ENCODE measurements at regions not wholly inside any gene's neighbourhood (a gene's known extent, or its start where the extent isn't known, plus 50 kb on each side); places are given as distances from the start of the nearest gene placed in this dataset.

- TF ChIP-seq, protein P1, sequence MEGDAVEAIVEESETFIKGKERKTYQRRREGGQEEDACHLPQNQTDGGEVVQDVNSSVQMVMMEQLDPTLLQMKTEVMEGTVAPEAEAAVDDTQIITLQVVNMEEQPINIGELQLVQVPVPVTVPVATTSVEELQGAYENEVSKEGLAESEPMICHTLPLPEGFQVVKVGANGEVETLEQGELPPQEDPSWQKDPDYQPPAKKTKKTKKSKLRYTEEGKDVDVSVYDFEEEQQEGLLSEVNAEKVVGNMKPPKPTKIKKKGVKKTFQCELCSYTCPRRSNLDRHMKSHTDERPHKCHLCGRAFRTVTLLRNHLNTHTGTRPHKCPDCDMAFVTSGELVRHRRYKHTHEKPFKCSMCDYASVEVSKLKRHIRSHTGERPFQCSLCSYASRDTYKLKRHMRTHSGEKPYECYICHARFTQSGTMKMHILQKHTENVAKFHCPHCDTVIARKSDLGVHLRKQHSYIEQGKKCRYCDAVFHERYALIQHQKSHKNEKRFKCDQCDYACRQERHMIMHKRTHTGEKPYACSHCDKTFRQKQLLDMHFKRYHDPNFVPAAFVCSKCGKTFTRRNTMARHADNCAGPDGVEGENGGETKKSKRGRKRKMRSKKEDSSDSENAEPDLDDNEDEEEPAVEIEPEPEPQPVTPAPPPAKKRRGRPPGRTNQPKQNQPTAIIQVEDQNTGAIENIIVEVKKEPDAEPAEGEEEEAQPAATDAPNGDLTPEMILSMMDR (IDR thresholded peaks at IDR 0.05): no peak
- TF ChIP-seq POLR2A (IDR thresholded peaks at IDR 0.05) (no peak), EP300 (IDR thresholded peaks at IDR 0.05) (no peak)
Measured at GRCh38 chr6:76682842-76683241, 610.4 kb upstream of the IMPG1 start.
